GM23338 (cell line): ENCODE measurements at regions not wholly inside any gene's neighbourhood (a gene's known extent, or its start where the extent isn't known, plus 50 kb on each side); places are given as distances from the start of the nearest gene placed in this dataset.

ENCODE experiments used
- ATAC-seq: fragments of 200-7000 bp; cut with Tn5 transposase; 3 replicates; pipeline ENCODE4 v1.9.1; 2020
- DNase-seq: peaks from one replicate; pipeline ENCODE4 v3.0.0-alpha.2; 2015; ENCODE audit warnings: low spot score
- H2AFZ ChIP-seq: fragments of 200-600 bp; sonication (generic); 2 replicates; pipeline ENCODE4 v1.8.0; 2016; ENCODE audit warnings: antibody characterized with exemption, mild to moderate bottlenecking, moderate library complexity
- H3F3A ChIP-seq: fragments of 200-600 bp; sonication (generic); replicated peaks from 2 replicates; pipeline ENCODE4 v1.8.0; 2017; ENCODE audit warnings: antibody characterized with exemption, mixed run types, low read depth
- H3K27ac ChIP-seq: fragments of 200-600 bp; sonication (generic); 2 replicates; pipeline ENCODE4 v1.6.1; 2016; ENCODE audit warnings: low read depth
- H3K27me3 ChIP-seq: fragments of 200-600 bp; sonication (generic); 2 replicates; pipeline ENCODE4 v1.8.0; 2016; ENCODE audit warnings: mild to moderate bottlenecking, mixed run types, moderate library complexity; ENCODE audit not compliant: insufficient read depth
- H3K36me3 ChIP-seq: fragments of 200-600 bp; sonication (generic); 2 replicates; pipeline ENCODE4 v1.8.0; 2016; ENCODE audit warnings: mild to moderate bottlenecking; ENCODE audit not compliant: insufficient read depth
- H3K4me1 ChIP-seq: fragments of 200-600 bp; sonication (generic); 2 replicates; pipeline ENCODE4 v1.8.0; 2016; ENCODE audit warnings: mild to moderate bottlenecking, moderate library complexity; ENCODE audit not compliant: insufficient read depth
- H3K4me2 ChIP-seq: fragments of 200-600 bp; sonication (generic); 2 replicates; pipeline ENCODE4 v1.7.1; 2017; ENCODE audit warnings: mixed run types
- H3K4me3 ChIP-seq: fragments of 200-600 bp; sonication (generic); 2 replicates; pipeline ENCODE4 v1.6.1; 2016; ENCODE audit warnings: mixed run types
- H3K79me2 ChIP-seq: fragments of 200-600 bp; sonication (generic); replicated peaks from 2 replicates; pipeline ENCODE4 v1.8.0; 2017; ENCODE audit warnings: mild to moderate bottlenecking; ENCODE audit not compliant: insufficient read depth
- H3K9me2 ChIP-seq: fragments of 200-600 bp; sonication (generic); 2 replicates; pipeline ENCODE4 v1.8.0; 2017; ENCODE audit not compliant: insufficient read depth
- H4K20me1 ChIP-seq: fragments of 200-600 bp; sonication (generic); replicated peaks from 2 replicates; pipeline ENCODE4 v1.8.0; 2017; ENCODE audit warnings: mild to moderate bottlenecking; ENCODE audit not compliant: insufficient read depth
- H3K27ac Mint-ChIP-seq: 2 replicates; pipeline ENCODE4 v1.8.0; 2020; ENCODE audit warnings: inconsistent platforms, mild to moderate bottlenecking, moderate library complexity, mixed read lengths
- H3K27me3 Mint-ChIP-seq: 3 replicates; pipeline ENCODE4 v1.8.0; 2022; ENCODE audit warnings: low read depth, mild to moderate bottlenecking, moderate library complexity, mixed read lengths, inconsistent platforms; ENCODE audit not compliant: insufficient read depth, poor library complexity
- H3K36me3 Mint-ChIP-seq: 3 replicates; pipeline ENCODE4 v1.8.0; 2021; ENCODE audit warnings: low read depth, mild to moderate bottlenecking, inconsistent platforms, moderate library complexity, mixed read lengths
- H3K4me1 Mint-ChIP-seq: 3 replicates; pipeline ENCODE4 v1.8.0; 2020; ENCODE audit warnings: mild to moderate bottlenecking, inconsistent platforms, mixed read lengths
- H3K4me3 Mint-ChIP-seq: 3 replicates; pipeline ENCODE4 v1.8.0; 2021; ENCODE audit warnings: moderate library complexity, mild to moderate bottlenecking, inconsistent platforms, mixed read lengths
- H3K9me3 Mint-ChIP-seq: 3 replicates; pipeline ENCODE4 v1.8.0; 2020; ENCODE audit warnings: moderate library complexity, mild to moderate bottlenecking, inconsistent platforms, mixed read lengths
- CREB1 ChIP-seq: fragments of 250-450 bp; sonication (Bioruptor Pico); IDR thresholded peaks from 2 replicates; pipeline ENCODE4 v1.5.0; 2020; ENCODE audit warnings: low read depth, mild to moderate bottlenecking, moderate library complexity
- CTCF ChIP-seq, 2 experiments: fragments of 200-600 bp in 1 of 2; sonication (generic) in 1 of 2; conservative IDR thresholded peaks; 2 replicates each; pipeline versions ENCODE4 v1.5.1 to v1.6.1; 2016 to 2017; ENCODE audit warnings: antibody characterized with exemption in 2 of 2, low read depth in 2 of 2, mild to moderate bottlenecking in 2 of 2, moderate library complexity in 1 of 2
- ETS1 ChIP-seq: IDR thresholded peaks from 2 replicates; pipeline ENCODE4 v1.6.1; 2016; ENCODE audit warnings: antibody characterized with exemption
- EZH2 ChIP-seq: fragments of 200-600 bp; sonication (generic); IDR thresholded peaks from one replicate; pipeline ENCODE4 v1.8.0; 2017; ENCODE audit warnings: antibody characterized with exemption, mild to moderate bottlenecking, low read depth; ENCODE audit not compliant: unreplicated experiment
- EZH2phosphoT487 ChIP-seq: fragments of 200-600 bp; sonication (generic); IDR thresholded peaks from one replicate; pipeline ENCODE4 v1.8.1; 2018; ENCODE audit warnings: antibody characterized with exemption; ENCODE audit not compliant: unreplicated experiment
- JUNB ChIP-seq: IDR thresholded peaks from one replicate; pipeline ENCODE4 v1.6.1; 2016; ENCODE audit warnings: antibody characterized with exemption; ENCODE audit not compliant: unreplicated experiment
- NANOG ChIP-seq: IDR thresholded peaks from 2 replicates; pipeline ENCODE4 v1.6.1; 2016; ENCODE audit warnings: antibody characterized with exemption, borderline replicate concordance
- POLR2AphosphoS5 ChIP-seq: IDR thresholded peaks from 2 replicates; pipeline ENCODE4 v1.6.1; 2016; ENCODE audit warnings: antibody characterized with exemption, low read depth
- REST ChIP-seq: IDR thresholded peaks from one replicate; pipeline ENCODE4 v1.6.1; 2018; ENCODE audit warnings: antibody characterized with exemption; ENCODE audit not compliant: unreplicated experiment
- STAT1 ChIP-seq: IDR thresholded peaks from one replicate; pipeline ENCODE4 v1.6.1; 2016; ENCODE audit warnings: antibody characterized with exemption; ENCODE audit not compliant: unreplicated experiment
- ZNF114 ChIP-seq: fragments of 250-450 bp; sonication (Bioruptor Pico); IDR thresholded peaks from 2 replicates; pipeline ENCODE4 v1.5.0; 2020; ENCODE audit warnings: mild to moderate bottlenecking, moderate library complexity
- ZNF331 ChIP-seq: fragments of 250-450 bp; sonication (Bioruptor Pico); IDR thresholded peaks from 2 replicates; pipeline ENCODE4 v1.5.0; 2020; ENCODE audit warnings: low read depth, mild to moderate bottlenecking, moderate library complexity
- ZNF462 ChIP-seq: fragments of 250-450 bp; sonication (Bioruptor Pico); IDR thresholded peaks from 2 replicates; pipeline ENCODE4 v1.5.0; 2020; ENCODE audit warnings: mild to moderate bottlenecking, moderate library complexity

GRCh38 chr11:131092469-131092868 is 176.2 kb upstream of the SNX19 start:
- DNase-seq (no peak), ATAC-seq (no peak)
- no peak overlapping the region for H3K4me3 ChIP-seq
- no peak overlapping the region for H3K27ac ChIP-seq
- peaks cover 8% of the 10 kb centered on the region for H3K27me3 Mint-ChIP-seq
- H3K79me2 ChIP-seq = no peaks in the 10 kb centered on the region
- TF ChIP-seq CREB1 = no peak
- no peak for TF ChIP-seq NANOG
- TF ChIP-seq ETS1 = no peak
- no peak for TF ChIP-seq ZNF114 (CRISPR knock-in tag)
- TF ChIP-seq ZNF331 (CRISPR knock-in tag) = no peak
- no peak for TF ChIP-seq EZH2
- no peak for TF ChIP-seq CTCF (conservative IDR thresholded peaks at IDR 0.05; ENCODE audit: low read depth in 2 of 2)
- no peak for TF ChIP-seq REST
- no peak for TF ChIP-seq EZH2phosphoT487
- TF ChIP-seq JUNB = no peak
- no peak for TF ChIP-seq STAT1
- TF ChIP-seq ZNF462 = no peak
- TF ChIP-seq POLR2AphosphoS5 = no peak
- peaks cover 8% of the 10 kb centered on the region; the same call in 1 of the 2 replicates for H3K4me1 ChIP-seq
- H2AFZ ChIP-seq = no peak overlapping the region
- H3K36me3 Mint-ChIP-seq = no peaks in the 10 kb centered on the region
- H4K20me1 ChIP-seq = no peaks in the 10 kb centered on the region
- peaks cover 2% of the 10 kb centered on the region; the same call in 1 of the 3 replicates for H3K4me1 Mint-ChIP-seq
- H3K4me2 ChIP-seq = no peak overlapping the region
- H3F3A ChIP-seq = no peaks in the 10 kb centered on the region
- H3K36me3 ChIP-seq = no peaks in the 10 kb centered on the region
- no peaks in the 10 kb centered on the region for H3K27me3 ChIP-seq
- no peak overlapping the region for H3K27ac Mint-ChIP-seq
- peaks cover 27% of the 10 kb centered on the region for H3K9me2 ChIP-seq
- H3K9me3 Mint-ChIP-seq = no peaks in the 10 kb centered on the region
- no peak overlapping the region for H3K4me3 Mint-ChIP-seq
